WTC11 (cell line): ENCODE measurements at regions not wholly inside any gene's neighbourhood (a gene's known extent, or its start where the extent isn't known, plus 50 kb on each side); places are given as distances from the start of the nearest gene placed in this dataset.

ENCODE experiments used
- ATAC-seq: fragments of 200-7000 bp; cut with Tn5 transposase; 2 replicates; pipeline ENCODE4 v1.10.0; 2021; ENCODE audit warnings: mild to moderate bottlenecking, moderate library complexity
- CTCF ChIA-PET: fragments of 300-600 bp; sonication (Branson Sonifier 250); formaldehyde crosslinking; loops from one replicate; lab custom pipeline; 2021; ENCODE audit warnings: antibody characterized with exemption; lab: Charles Lee
- POLR2A ChIA-PET: fragments of 350-600 bp; sonication (Branson Sonifier 250); formaldehyde crosslinking; loops from one replicate; lab custom pipeline; 2021; ENCODE audit warnings: antibody characterized with exemption; lab: Charles Lee
- DNase-seq: peaks from one replicate; pipeline ENCODE4 v3.0.0; 2021; ENCODE audit warnings: low spot score
- H3K27ac Mint-ChIP-seq: 2 replicates; pipeline ENCODE4 v1.8.0; 2021; ENCODE audit warnings: mixed read lengths
- H3K27me3 Mint-ChIP-seq: 2 replicates; pipeline ENCODE4 v1.8.0; 2021; ENCODE audit warnings: low read depth, mild to moderate bottlenecking, moderate library complexity, mixed read lengths
- H3K36me3 Mint-ChIP-seq: 2 replicates; pipeline ENCODE4 v1.8.0; 2021; ENCODE audit warnings: mixed read lengths
- H3K4me1 Mint-ChIP-seq: 2 replicates; pipeline ENCODE4 v1.8.0; 2022; ENCODE audit warnings: mixed read lengths
- H3K4me3 Mint-ChIP-seq: 2 replicates; pipeline ENCODE4 v1.8.0; 2021; ENCODE audit warnings: mild to moderate bottlenecking, moderate library complexity, mixed read lengths
- H3K9me3 Mint-ChIP-seq: 2 replicates; pipeline ENCODE4 v1.8.0; 2021; ENCODE audit warnings: mixed read lengths
- CREM ChIP-seq: sonication (generic); formaldehyde crosslinking; IDR thresholded peaks from 2 replicates; pipeline ENCODE4 v1.8.1; 2022; ENCODE audit warnings: mild to moderate bottlenecking, missing genetic modification reagents, moderate library complexity
- ELF4 ChIP-seq: sonication (generic); formaldehyde crosslinking; IDR thresholded peaks from 2 replicates; pipeline ENCODE4 v1.8.1; 2022; ENCODE audit warnings: low read depth, mild to moderate bottlenecking, moderate library complexity, missing genetic modification reagents
- EMX1 ChIP-seq: fragments of 250-450 bp; sonication (Bioruptor Pico); IDR thresholded peaks from 2 replicates; pipeline ENCODE4 v1.8.0; 2021; ENCODE audit warnings: mild to moderate bottlenecking
- ETV6 ChIP-seq: sonication (generic); formaldehyde crosslinking; IDR thresholded peaks from 2 replicates; pipeline ENCODE4 v1.8.1; 2022; ENCODE audit warnings: mild to moderate bottlenecking, missing genetic modification reagents
- FOXK1 ChIP-seq: sonication (generic); formaldehyde crosslinking; IDR thresholded peaks from 2 replicates; pipeline ENCODE4 v1.8.0; 2022; ENCODE audit warnings: mild to moderate bottlenecking, moderate library complexity, missing genetic modification reagents
- GRHL2 ChIP-seq: fragments of 250-450 bp; sonication (Bioruptor Pico); IDR thresholded peaks from 2 replicates; pipeline ENCODE4 v1.8.0; 2022; ENCODE audit warnings: mild to moderate bottlenecking, moderate library complexity; ENCODE audit not compliant: insufficient replicate concordance, severe bottlenecking
- JUN ChIP-seq: sonication (generic); formaldehyde crosslinking; IDR thresholded peaks from 2 replicates; pipeline ENCODE4 v1.8.0; 2023; ENCODE audit warnings: mild to moderate bottlenecking, missing genetic modification reagents
- PRRX2 ChIP-seq: fragments of 250-450 bp; sonication (Bioruptor Pico); IDR thresholded peaks from 2 replicates; pipeline ENCODE4 v1.8.0; 2021; ENCODE audit warnings: mild to moderate bottlenecking
- SOX15 ChIP-seq: fragments of 250-450 bp; sonication (Bioruptor Pico); IDR thresholded peaks from 2 replicates; pipeline ENCODE4 v1.9.0; 2021; ENCODE audit warnings: mild to moderate bottlenecking
- TCF7 ChIP-seq: sonication (generic); formaldehyde crosslinking; IDR thresholded peaks from 2 replicates; pipeline ENCODE4 v1.8.0; 2022; ENCODE audit warnings: mild to moderate bottlenecking, low read depth, missing genetic modification reagents, moderate library complexity
- TEAD4 ChIP-seq: sonication (generic); formaldehyde crosslinking; IDR thresholded peaks from 2 replicates; pipeline ENCODE4 v1.8.0; 2022; ENCODE audit warnings: mild to moderate bottlenecking, missing genetic modification reagents
- ZNF219 ChIP-seq: sonication (generic); formaldehyde crosslinking; IDR thresholded peaks from 2 replicates; pipeline ENCODE4 v1.8.0; 2023; ENCODE audit warnings: missing genetic modification reagents, mild to moderate bottlenecking, borderline replicate concordance
- ZNF232 ChIP-seq: sonication (generic); formaldehyde crosslinking; IDR thresholded peaks from 2 replicates; pipeline ENCODE4 v1.8.0; 2022; ENCODE audit warnings: mild to moderate bottlenecking, missing genetic modification reagents
- ZNF423 ChIP-seq: fragments of 250-450 bp; sonication (Bioruptor Pico); IDR thresholded peaks from 2 replicates; pipeline ENCODE4 v2.1.2; 2022; ENCODE audit warnings: mild to moderate bottlenecking, moderate library complexity
- TF ChIP-seq, protein P1 (sequence below): fragments of 200-600 bp; IDR thresholded peaks from 2 replicates; pipeline ENCODE4 v1.8.0; 2022; ENCODE audit warnings: antibody characterized with exemption
- TF ChIP-seq, protein P2 (sequence below): sonication (generic); formaldehyde crosslinking; IDR thresholded peaks from 2 replicates; pipeline ENCODE4 v1.8.1; 2023; ENCODE audit warnings: mild to moderate bottlenecking, moderate library complexity, missing genetic modification reagents
- TF ChIP-seq, protein P3 (sequence below): sonication (generic); formaldehyde crosslinking; IDR thresholded peaks from 2 replicates; pipeline ENCODE4 v1.8.1; 2022; ENCODE audit warnings: mild to moderate bottlenecking, missing genetic modification reagents, moderate library complexity, borderline replicate concordance
- TF ChIP-seq, protein P4 (sequence below): sonication (generic); formaldehyde crosslinking; IDR thresholded peaks from 2 replicates; pipeline ENCODE4 v1.8.1; 2022; ENCODE audit warnings: low read depth, mild to moderate bottlenecking, moderate library complexity, missing genetic modification reagents, borderline replicate concordance
- TF ChIP-seq, protein P5 (sequence below): fragments of 250-450 bp; sonication (Bioruptor Pico); IDR thresholded peaks from 2 replicates; pipeline ENCODE4 v2.1.2; 2022; ENCODE audit warnings: mild to moderate bottlenecking, moderate library complexity
- TF ChIP-seq, protein P6 (sequence below): sonication (generic); formaldehyde crosslinking; IDR thresholded peaks from 2 replicates; pipeline ENCODE4 v1.8.0; 2023; ENCODE audit warnings: missing genetic modification reagents, mild to moderate bottlenecking, borderline replicate concordance
- TF ChIP-seq, protein P7 (sequence below): sonication (generic); formaldehyde crosslinking; IDR thresholded peaks from 2 replicates; pipeline ENCODE4 v1.8.0; 2022; ENCODE audit warnings: missing genetic modification reagents

DNA sequence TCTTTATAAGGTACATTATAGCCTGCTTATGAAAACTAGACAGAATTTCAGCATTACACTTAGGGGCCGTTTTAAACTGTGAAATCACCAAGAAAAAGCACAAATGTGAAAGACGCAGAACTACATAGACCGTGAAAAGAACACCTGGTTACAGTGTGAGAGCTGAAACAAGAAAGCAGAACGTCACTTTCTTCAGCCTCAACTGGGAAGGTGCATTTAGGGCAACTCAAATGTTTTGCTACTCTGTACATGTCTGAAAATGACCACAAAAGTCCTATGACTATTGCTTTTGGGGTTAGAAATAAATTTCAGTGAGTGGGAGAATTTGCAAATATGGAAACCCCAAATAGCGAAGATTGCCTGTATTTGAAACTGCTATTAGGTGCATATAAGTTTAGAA lies 268.7 kb downstream of the OLFM3 start:
- no peak overlapping the region for H3K4me3 Mint-ChIP-seq
- TF ChIP-seq GRHL2 (CRISPR knock-in tag) (no peak), SOX15 (no peak), TEAD4 (CRISPR knock-in tag) (no peak), ZNF423 (CRISPR knock-in tag) (no peak), EMX1 (CRISPR knock-in tag) (no peak)
- TF ChIP-seq, protein P1, sequence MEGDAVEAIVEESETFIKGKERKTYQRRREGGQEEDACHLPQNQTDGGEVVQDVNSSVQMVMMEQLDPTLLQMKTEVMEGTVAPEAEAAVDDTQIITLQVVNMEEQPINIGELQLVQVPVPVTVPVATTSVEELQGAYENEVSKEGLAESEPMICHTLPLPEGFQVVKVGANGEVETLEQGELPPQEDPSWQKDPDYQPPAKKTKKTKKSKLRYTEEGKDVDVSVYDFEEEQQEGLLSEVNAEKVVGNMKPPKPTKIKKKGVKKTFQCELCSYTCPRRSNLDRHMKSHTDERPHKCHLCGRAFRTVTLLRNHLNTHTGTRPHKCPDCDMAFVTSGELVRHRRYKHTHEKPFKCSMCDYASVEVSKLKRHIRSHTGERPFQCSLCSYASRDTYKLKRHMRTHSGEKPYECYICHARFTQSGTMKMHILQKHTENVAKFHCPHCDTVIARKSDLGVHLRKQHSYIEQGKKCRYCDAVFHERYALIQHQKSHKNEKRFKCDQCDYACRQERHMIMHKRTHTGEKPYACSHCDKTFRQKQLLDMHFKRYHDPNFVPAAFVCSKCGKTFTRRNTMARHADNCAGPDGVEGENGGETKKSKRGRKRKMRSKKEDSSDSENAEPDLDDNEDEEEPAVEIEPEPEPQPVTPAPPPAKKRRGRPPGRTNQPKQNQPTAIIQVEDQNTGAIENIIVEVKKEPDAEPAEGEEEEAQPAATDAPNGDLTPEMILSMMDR: no peak
- TF ChIP-seq, protein P2, sequence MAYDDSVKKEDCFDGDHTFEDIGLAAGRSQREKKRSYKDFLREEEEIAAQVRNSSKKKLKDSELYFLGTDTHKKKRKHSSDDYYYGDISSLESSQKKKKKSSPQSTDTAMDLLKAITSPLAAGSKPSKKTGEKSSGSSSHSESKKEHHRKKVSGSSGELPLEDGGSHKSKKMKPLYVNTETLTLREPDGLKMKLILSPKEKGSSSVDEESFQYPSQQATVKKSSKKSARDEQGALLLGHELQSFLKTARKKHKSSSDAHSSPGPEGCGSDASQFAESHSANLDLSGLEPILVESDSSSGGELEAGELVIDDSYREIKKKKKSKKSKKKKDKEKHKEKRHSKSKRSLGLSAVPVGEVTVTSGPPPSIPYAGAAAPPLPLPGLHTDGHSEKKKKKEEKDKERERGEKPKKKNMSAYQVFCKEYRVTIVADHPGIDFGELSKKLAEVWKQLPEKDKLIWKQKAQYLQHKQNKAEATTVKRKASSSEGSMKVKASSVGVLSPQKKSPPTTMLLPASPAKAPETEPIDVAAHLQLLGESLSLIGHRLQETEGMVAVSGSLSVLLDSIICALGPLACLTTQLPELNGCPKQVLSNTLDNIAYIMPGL: no peak
- TF ChIP-seq, protein P3, sequence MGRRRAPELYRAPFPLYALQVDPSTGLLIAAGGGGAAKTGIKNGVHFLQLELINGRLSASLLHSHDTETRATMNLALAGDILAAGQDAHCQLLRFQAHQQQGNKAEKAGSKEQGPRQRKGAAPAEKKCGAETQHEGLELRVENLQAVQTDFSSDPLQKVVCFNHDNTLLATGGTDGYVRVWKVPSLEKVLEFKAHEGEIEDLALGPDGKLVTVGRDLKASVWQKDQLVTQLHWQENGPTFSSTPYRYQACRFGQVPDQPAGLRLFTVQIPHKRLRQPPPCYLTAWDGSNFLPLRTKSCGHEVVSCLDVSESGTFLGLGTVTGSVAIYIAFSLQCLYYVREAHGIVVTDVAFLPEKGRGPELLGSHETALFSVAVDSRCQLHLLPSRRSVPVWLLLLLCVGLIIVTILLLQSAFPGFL (CRISPR knock-in tag): no peak
- TF ChIP-seq, protein P4, sequence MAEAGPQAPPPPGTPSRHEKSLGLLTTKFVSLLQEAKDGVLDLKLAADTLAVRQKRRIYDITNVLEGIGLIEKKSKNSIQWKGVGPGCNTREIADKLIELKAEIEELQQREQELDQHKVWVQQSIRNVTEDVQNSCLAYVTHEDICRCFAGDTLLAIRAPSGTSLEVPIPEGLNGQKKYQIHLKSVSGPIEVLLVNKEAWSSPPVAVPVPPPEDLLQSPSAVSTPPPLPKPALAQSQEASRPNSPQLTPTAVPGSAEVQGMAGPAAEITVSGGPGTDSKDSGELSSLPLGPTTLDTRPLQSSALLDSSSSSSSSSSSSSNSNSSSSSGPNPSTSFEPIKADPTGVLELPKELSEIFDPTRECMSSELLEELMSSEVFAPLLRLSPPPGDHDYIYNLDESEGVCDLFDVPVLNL (CRISPR knock-in tag): no peak
- no peak overlapping the region for H3K27ac Mint-ChIP-seq
- DNase-seq (no peak), ATAC-seq (no peak)
- ChIA-PET POLR2A (no interaction called here), CTCF (no interaction called here)
- no peaks in the 10 kb centered on the region for H3K36me3 Mint-ChIP-seq
- no peaks in the 10 kb centered on the region for H3K27me3 Mint-ChIP-seq
- peaks cover 1% of the 10 kb centered on the region for H3K9me3 Mint-ChIP-seq
- peaks cover 8% of the 10 kb centered on the region for H3K4me1 Mint-ChIP-seq

DNA sequence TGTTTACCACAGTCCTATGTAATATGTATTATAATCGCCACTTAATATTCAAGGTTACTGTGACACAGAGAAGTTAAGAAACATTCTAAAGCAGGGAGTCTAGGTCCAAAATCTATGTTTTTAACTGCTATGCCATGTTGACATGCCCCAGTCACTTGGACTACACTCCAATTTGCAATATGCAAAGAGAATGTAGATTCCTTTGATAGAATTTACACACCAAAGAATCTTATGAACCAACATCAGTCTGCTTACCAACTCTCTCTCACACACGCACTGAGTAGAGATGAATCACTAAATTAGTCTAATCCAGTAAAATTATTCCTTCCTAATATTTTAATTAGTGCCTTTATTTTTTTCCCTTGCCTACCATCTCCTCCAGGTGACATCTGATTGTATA lies 266.2 kb downstream of the OLFM3 start:
- H3K4me1 Mint-ChIP-seq: 0 out of 2 replicates have a peak, but pooled peaks cover 3% of the 10 kb centered on the region
- H3K9me3 Mint-ChIP-seq: peaks cover 4% of the 10 kb centered on the region
- H3K27ac Mint-ChIP-seq: no peak overlapping the region
- no peak for ATAC-seq
- no peaks in the 10 kb centered on the region for H3K27me3 Mint-ChIP-seq
- H3K4me3 Mint-ChIP-seq: no peak overlapping the region
- CTCF ChIA-PET: no interaction called here
- DNase-seq: no peak
- H3K36me3 Mint-ChIP-seq: no peaks in the 10 kb centered on the region
- POLR2A ChIA-PET: no interaction called here
- TF ChIP-seq, protein P5, sequence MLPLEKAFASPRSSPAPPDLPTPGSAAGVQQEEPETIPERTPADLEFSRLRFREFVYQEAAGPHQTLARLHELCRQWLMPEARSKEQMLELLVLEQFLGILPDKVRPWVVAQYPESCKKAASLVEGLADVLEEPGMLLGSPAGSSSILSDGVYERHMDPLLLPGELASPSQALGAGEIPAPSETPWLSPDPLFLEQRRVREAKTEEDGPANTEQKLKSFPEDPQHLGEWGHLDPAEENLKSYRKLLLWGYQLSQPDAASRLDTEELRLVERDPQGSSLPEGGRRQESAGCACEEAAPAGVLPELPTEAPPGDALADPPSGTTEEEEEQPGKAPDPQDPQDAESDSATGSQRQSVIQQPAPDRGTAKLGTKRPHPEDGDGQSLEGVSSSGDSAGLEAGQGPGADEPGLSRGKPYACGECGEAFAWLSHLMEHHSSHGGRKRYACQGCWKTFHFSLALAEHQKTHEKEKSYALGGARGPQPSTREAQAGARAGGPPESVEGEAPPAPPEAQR (CRISPR knock-in tag): no peak
- TF ChIP-seq, protein P6, sequence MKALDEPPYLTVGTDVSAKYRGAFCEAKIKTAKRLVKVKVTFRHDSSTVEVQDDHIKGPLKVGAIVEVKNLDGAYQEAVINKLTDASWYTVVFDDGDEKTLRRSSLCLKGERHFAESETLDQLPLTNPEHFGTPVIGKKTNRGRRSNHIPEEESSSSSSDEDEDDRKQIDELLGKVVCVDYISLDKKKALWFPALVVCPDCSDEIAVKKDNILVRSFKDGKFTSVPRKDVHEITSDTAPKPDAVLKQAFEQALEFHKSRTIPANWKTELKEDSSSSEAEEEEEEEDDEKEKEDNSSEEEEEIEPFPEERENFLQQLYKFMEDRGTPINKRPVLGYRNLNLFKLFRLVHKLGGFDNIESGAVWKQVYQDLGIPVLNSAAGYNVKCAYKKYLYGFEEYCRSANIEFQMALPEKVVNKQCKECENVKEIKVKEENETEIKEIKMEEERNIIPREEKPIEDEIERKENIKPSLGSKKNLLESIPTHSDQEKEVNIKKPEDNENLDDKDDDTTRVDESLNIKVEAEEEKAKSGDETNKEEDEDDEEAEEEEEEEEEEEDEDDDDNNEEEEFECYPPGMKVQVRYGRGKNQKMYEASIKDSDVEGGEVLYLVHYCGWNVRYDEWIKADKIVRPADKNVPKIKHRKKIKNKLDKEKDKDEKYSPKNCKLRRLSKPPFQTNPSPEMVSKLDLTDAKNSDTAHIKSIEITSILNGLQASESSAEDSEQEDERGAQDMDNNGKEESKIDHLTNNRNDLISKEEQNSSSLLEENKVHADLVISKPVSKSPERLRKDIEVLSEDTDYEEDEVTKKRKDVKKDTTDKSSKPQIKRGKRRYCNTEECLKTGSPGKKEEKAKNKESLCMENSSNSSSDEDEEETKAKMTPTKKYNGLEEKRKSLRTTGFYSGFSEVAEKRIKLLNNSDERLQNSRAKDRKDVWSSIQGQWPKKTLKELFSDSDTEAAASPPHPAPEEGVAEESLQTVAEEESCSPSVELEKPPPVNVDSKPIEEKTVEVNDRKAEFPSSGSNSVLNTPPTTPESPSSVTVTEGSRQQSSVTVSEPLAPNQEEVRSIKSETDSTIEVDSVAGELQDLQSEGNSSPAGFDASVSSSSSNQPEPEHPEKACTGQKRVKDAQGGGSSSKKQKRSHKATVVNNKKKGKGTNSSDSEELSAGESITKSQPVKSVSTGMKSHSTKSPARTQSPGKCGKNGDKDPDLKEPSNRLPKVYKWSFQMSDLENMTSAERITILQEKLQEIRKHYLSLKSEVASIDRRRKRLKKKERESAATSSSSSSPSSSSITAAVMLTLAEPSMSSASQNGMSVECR: no peak
- TF ChIP-seq ZNF232 (CRISPR knock-in tag) (no peak), ETV6 (CRISPR knock-in tag) (no peak), FOXK1 (no peak), ELF4 (CRISPR knock-in tag) (no peak), TCF7 (CRISPR knock-in tag) (no peak), CREM (CRISPR knock-in tag) (no peak), PRRX2 (CRISPR knock-in tag) (no peak), JUN (CRISPR knock-in tag) (no peak), ZNF219 (CRISPR knock-in tag) (no peak)
- TF ChIP-seq, protein P7, sequence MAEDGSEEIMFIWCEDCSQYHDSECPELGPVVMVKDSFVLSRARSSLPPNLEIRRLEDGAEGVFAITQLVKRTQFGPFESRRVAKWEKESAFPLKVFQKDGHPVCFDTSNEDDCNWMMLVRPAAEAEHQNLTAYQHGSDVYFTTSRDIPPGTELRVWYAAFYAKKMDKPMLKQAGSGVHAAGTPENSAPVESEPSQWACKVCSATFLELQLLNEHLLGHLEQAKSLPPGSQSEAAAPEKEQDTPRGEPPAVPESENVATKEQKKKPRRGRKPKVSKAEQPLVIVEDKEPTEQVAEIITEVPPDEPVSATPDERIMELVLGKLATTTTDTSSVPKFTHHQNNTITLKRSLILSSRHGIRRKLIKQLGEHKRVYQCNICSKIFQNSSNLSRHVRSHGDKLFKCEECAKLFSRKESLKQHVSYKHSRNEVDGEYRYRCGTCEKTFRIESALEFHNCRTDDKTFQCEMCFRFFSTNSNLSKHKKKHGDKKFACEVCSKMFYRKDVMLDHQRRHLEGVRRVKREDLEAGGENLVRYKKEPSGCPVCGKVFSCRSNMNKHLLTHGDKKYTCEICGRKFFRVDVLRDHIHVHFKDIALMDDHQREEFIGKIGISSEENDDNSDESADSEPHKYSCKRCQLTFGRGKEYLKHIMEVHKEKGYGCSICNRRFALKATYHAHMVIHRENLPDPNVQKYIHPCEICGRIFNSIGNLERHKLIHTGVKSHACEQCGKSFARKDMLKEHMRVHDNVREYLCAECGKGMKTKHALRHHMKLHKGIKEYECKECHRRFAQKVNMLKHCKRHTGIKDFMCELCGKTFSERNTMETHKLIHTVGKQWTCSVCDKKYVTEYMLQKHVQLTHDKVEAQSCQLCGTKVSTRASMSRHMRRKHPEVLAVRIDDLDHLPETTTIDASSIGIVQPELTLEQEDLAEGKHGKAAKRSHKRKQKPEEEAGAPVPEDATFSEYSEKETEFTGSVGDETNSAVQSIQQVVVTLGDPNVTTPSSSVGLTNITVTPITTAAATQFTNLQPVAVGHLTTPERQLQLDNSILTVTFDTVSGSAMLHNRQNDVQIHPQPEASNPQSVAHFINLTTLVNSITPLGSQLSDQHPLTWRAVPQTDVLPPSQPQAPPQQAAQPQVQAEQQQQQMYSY (CRISPR knock-in tag): no peak
